ENCODE measurements at regions not wholly inside any gene's neighbourhood (a gene's known extent, or its start where the extent isn't known, plus 50 kb on each side); places are given as distances from the start of the nearest gene placed in this dataset.

DNA sequence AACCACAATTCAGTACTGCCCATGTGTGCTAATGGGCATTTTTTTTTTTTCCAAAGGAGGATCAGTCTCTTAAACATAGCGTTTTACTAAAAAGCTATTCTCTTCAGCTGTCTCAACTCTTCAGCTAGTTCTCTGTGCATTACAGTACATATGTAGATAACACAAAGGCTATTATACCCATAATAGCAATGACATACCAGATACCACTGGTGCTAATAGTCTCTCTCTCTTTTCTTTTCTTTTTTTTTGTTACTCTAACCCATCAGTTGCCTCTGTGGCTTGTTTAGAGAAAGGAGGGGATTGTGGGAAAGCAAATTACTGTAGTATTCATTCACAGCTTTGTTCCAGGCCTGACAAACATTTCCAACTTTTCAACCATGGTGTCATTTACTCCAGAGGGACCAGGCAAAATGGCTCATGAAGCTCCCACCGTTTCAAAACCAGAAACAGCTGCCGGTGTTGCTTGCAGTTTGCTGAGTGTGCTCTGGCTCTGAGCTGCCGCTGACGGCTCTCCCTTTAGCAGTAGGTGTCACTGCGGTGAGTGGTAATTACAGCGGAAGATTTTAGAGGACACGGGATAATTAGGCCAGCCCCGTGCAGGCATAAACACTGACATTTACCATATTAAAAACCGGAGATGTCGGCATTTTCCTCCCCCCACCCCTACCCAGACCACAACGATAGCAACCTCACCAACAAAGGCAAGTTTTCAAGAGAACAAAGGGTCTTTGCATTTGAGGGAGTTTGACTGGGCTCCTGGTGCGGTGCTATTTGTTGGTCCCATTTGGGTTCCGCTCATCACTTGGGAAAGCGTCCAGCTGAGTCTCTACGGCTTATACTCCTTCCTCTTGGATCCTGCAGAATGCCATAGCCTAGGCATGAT is 1005.5 kb downstream of the KCNMA1 start:
- TF ChIP-seq CTCF (IDR thresholded peaks at IDR 0.05; ENCODE audit: insufficient read depth, low read depth, low read length): no peak
- TF ChIP-seq EZH2 (IDR thresholded peaks at IDR 0.05; ENCODE audit: insufficient read depth, low read length): no peak
